ENCODE measurements at regions not wholly inside any gene's neighbourhood (a gene's known extent, or its start where the extent isn't known, plus 50 kb on each side); places are given as distances from the start of the nearest gene placed in this dataset.

GRCh38 chr6:90435207-90435899 lies 138.7 kb upstream of the BACH2 start:
- peaks cover 0 to 5% of the 10 kb centered on the region in 2 donors for H3K4me1 ChIP-seq
- intact Hi-C loops (cut with DNase I; ENCODE audit: low total_unique reads): no loop called here
- H3K4me3 ChIP-seq: no peak overlapping the region
- H3K36me3 ChIP-seq: no peaks in the 10 kb centered on the region
- TF ChIP-seq CTCF (IDR thresholded peaks at IDR 0.05): no peak
- no peak for TF ChIP-seq POLR2AphosphoS5 (IDR thresholded peaks at IDR 0.05)
- no peak for TF ChIP-seq POLR2A (IDR thresholded peaks at IDR 0.05)
- H3K9me3 ChIP-seq: peaks cover 10 to 14% of the 10 kb centered on the region in 2 donors
- no peaks in the 10 kb centered on the region for H3K27me3 ChIP-seq
- peak overlapping the region in 1 of 2 donors; percentile 61 for H3K27ac ChIP-seq
- no peak for DNase-seq (ENCODE audit: low spot score in 2 of 2)

GRCh38 chr6:90434094-90434493 lies 137.5 kb upstream of the BACH2 start:
- no peak for DNase-seq (ENCODE audit: low spot score in 2 of 2)
- Histone ChIP-seq H3K4me1 (peaks cover 0 to 5% of the 10 kb centered on the region in 2 donors), H3K36me3 (no peaks in the 10 kb centered on the region), H3K9me3 (peaks cover 10 to 27% of the 10 kb centered on the region in 2 donors), H3K27me3 (no peaks in the 10 kb centered on the region), H3K27ac (no peak overlapping the region), H3K4me3 (no peak overlapping the region)
- intact Hi-C loops (cut with DNase I; ENCODE audit: low total_unique reads): no loop called here
- TF ChIP-seq CTCF (IDR thresholded peaks at IDR 0.05): no peak
- no peak for TF ChIP-seq POLR2A (IDR thresholded peaks at IDR 0.05)
- TF ChIP-seq POLR2AphosphoS5 (IDR thresholded peaks at IDR 0.05): no peak

GRCh38 chr6:90432937-90433336 lies 136.3 kb upstream of the BACH2 start:
- no peak overlapping the region for H3K4me3 ChIP-seq
- intact Hi-C loops (cut with DNase I; ENCODE audit: low total_unique reads): no loop called here
- TF ChIP-seq POLR2A (IDR thresholded peaks at IDR 0.05): no peak
- TF ChIP-seq POLR2AphosphoS5 (IDR thresholded peaks at IDR 0.05): no peak
- no peak for TF ChIP-seq CTCF (IDR thresholded peaks at IDR 0.05)
- no peaks in the 10 kb centered on the region for H3K27me3 ChIP-seq
- peaks cover 10 to 28% of the 10 kb centered on the region in 2 donors for H3K9me3 ChIP-seq
- H3K4me1 ChIP-seq: peaks cover 0 to 5% of the 10 kb centered on the region in 2 donors
- H3K27ac ChIP-seq: no peak overlapping the region
- no peak for DNase-seq (ENCODE audit: low spot score in 2 of 2)
- no peaks in the 10 kb centered on the region for H3K36me3 ChIP-seq

GRCh38 chr6:90432041-90432775 lies 135.6 kb upstream of the BACH2 start:
- intact Hi-C loops (cut with DNase I; ENCODE audit: low total_unique reads): no loop called here
- Histone ChIP-seq H3K27me3 (no peaks in the 10 kb centered on the region), H3K36me3 (no peaks in the 10 kb centered on the region), H3K4me1 (peaks cover 0 to 5% of the 10 kb centered on the region in 2 donors), H3K4me3 (no peak overlapping the region), H3K9me3 (peaks cover 10 to 28% of the 10 kb centered on the region in 2 donors), H3K27ac (peak overlapping the region in 1 of 2 donors; percentile 21)
- no peak for DNase-seq (ENCODE audit: low spot score in 2 of 2)
- TF ChIP-seq POLR2AphosphoS5 (IDR thresholded peaks at IDR 0.05) (no peak), POLR2A (IDR thresholded peaks at IDR 0.05) (no peak), CTCF (IDR thresholded peaks at IDR 0.05) (no peak)

GRCh38 chr6:90431576-90431975 lies 134.9 kb upstream of the BACH2 start:
- Histone ChIP-seq H3K27me3 (no peaks in the 10 kb centered on the region), H3K36me3 (no peaks in the 10 kb centered on the region), H3K27ac (peak overlapping the region in 1 of 2 donors; percentile 21), H3K4me3 (no peak overlapping the region), H3K9me3 (peaks cover 10 to 28% of the 10 kb centered on the region in 2 donors), H3K4me1 (peaks cover 0 to 5% of the 10 kb centered on the region in 2 donors)
- TF ChIP-seq CTCF (IDR thresholded peaks at IDR 0.05) (no peak), POLR2A (IDR thresholded peaks at IDR 0.05) (no peak), POLR2AphosphoS5 (IDR thresholded peaks at IDR 0.05) (no peak)
- intact Hi-C loops (cut with DNase I; ENCODE audit: low total_unique reads): no loop called here
- DNase-seq (ENCODE audit: low spot score in 2 of 2): no peak
